ENCODE measurements at regions not wholly inside any gene's neighbourhood (a gene's known extent, or its start where the extent isn't known, plus 50 kb on each side); places are given as distances from the start of the nearest gene placed in this dataset.
A peak's percentile ranks its signal among the peaks of the same experiment; 100 is the strongest.

DNA sequence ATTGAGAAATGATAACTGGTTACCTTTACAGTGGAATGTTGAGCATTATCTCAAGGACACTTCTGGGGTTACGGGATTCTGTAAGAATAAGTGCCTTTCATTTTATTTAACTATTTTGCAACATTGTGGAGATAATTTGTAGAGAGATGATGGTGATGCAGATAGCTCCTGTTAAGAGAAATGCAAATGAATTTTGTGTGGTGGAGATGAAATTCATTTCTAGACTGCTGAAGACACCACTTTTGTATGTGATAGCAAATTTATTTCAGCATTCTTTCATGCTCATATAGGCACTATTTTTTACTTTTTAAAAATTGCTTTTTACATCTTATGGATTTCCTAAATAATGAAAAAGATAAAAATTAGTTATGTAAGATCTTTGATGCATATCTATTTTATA lies 463.3 kb upstream of the CBLB start:
- Histone ChIP-seq H4K20me1 (replicated peaks; ENCODE audit: insufficient read depth) (no peaks in the 10 kb centered on the region), H3K9me2 (ENCODE audit: insufficient read depth) (no peaks in the 10 kb centered on the region), H3K4me1 (ENCODE audit: insufficient read depth) (no peaks in the 10 kb centered on the region), H3F3A (replicated peaks; ENCODE audit: low read depth) (no peaks in the 10 kb centered on the region), H3K27ac (ENCODE audit: low read depth) (no peak overlapping the region), H3K4me2 (no peak overlapping the region), H2AFZ (no peak overlapping the region), H3K36me3 (ENCODE audit: insufficient read depth) (no peaks in the 10 kb centered on the region), H3K4me3 (no peak overlapping the region), H3K27me3 (ENCODE audit: insufficient read depth) (no peaks in the 10 kb centered on the region), H3K79me2 (replicated peaks; ENCODE audit: insufficient read depth) (no peaks in the 10 kb centered on the region)
- Mint-ChIP-seq H3K4me1 (no peaks in the 10 kb centered on the region), H3K9me3 (no peaks in the 10 kb centered on the region), H3K4me3 (no peak overlapping the region), H3K27ac (no peak overlapping the region), H3K27me3 (ENCODE audit: insufficient read depth, low read depth, poor library complexity) (no peaks in the 10 kb centered on the region), H3K36me3 (ENCODE audit: low read depth) (no peaks in the 10 kb centered on the region)
- no peak for TF ChIP-seq ZNF331 (CRISPR knock-in tag; IDR thresholded peaks at IDR 0.05; ENCODE audit: low read depth)
- no peak for TF ChIP-seq NANOG (IDR thresholded peaks at IDR 0.05; ENCODE audit: borderline replicate concordance)
- no peak for TF ChIP-seq ZNF114 (CRISPR knock-in tag; IDR thresholded peaks at IDR 0.05)
- no peak for TF ChIP-seq JUNB (IDR thresholded peaks at IDR 0.05; ENCODE audit: unreplicated experiment)
- no peak for TF ChIP-seq EZH2phosphoT487 (IDR thresholded peaks at IDR 0.05; ENCODE audit: unreplicated experiment)
- TF ChIP-seq, protein P1, sequence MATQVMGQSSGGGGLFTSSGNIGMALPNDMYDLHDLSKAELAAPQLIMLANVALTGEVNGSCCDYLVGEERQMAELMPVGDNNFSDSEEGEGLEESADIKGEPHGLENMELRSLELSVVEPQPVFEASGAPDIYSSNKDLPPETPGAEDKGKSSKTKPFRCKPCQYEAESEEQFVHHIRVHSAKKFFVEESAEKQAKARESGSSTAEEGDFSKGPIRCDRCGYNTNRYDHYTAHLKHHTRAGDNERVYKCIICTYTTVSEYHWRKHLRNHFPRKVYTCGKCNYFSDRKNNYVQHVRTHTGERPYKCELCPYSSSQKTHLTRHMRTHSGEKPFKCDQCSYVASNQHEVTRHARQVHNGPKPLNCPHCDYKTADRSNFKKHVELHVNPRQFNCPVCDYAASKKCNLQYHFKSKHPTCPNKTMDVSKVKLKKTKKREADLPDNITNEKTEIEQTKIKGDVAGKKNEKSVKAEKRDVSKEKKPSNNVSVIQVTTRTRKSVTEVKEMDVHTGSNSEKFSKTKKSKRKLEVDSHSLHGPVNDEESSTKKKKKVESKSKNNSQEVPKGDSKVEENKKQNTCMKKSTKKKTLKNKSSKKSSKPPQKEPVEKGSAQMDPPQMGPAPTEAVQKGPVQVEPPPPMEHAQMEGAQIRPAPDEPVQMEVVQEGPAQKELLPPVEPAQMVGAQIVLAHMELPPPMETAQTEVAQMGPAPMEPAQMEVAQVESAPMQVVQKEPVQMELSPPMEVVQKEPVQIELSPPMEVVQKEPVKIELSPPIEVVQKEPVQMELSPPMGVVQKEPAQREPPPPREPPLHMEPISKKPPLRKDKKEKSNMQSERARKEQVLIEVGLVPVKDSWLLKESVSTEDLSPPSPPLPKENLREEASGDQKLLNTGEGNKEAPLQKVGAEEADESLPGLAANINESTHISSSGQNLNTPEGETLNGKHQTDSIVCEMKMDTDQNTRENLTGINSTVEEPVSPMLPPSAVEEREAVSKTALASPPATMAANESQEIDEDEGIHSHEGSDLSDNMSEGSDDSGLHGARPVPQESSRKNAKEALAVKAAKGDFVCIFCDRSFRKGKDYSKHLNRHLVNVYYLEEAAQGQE (IDR thresholded peaks at IDR 0.05; ENCODE audit: unreplicated experiment) = no peak
- no peak for TF ChIP-seq EZH2 (IDR thresholded peaks at IDR 0.05; ENCODE audit: low read depth, unreplicated experiment)
- TF ChIP-seq STAT1 (IDR thresholded peaks at IDR 0.05; ENCODE audit: unreplicated experiment) = no peak
- TF ChIP-seq POLR2AphosphoS5 (IDR thresholded peaks at IDR 0.05; ENCODE audit: low read depth) = no peak
- DNase-seq (ENCODE audit: low spot score) = no peak
- ATAC-seq = no peak

- H3K4me3 ChIP-seq = no peak overlapping the region
- no peaks in the 10 kb centered on the region for H3K9me2 ChIP-seq (ENCODE audit: insufficient read depth)
- Mint-ChIP-seq H3K27me3 (ENCODE audit: insufficient read depth, low read depth, poor library complexity) (no peaks in the 10 kb centered on the region), H3K27ac (no peak overlapping the region), H3K4me1 (no peaks in the 10 kb centered on the region), H3K36me3 (ENCODE audit: low read depth) (no peaks in the 10 kb centered on the region), H3K4me3 (no peak overlapping the region), H3K9me3 (no peaks in the 10 kb centered on the region)
- H2AFZ ChIP-seq = no peak overlapping the region
- no peaks in the 10 kb centered on the region for H3K4me1 ChIP-seq (ENCODE audit: insufficient read depth)
- no peaks in the 10 kb centered on the region for H4K20me1 ChIP-seq (replicated peaks; ENCODE audit: insufficient read depth)
- no peak overlapping the region for H3K27ac ChIP-seq (ENCODE audit: low read depth)
- H3K36me3 ChIP-seq (ENCODE audit: insufficient read depth) = no peaks in the 10 kb centered on the region
- H3K27me3 ChIP-seq (ENCODE audit: insufficient read depth) = no peaks in the 10 kb centered on the region
- no peak overlapping the region for H3K4me2 ChIP-seq
- DNase-seq (ENCODE audit: low spot score) (peak; percentile 24), ATAC-seq (no peak; the same call in 2 of the 3 replicates)
- H3F3A ChIP-seq (replicated peaks; ENCODE audit: low read depth) = no peaks in the 10 kb centered on the region
- no peaks in the 10 kb centered on the region for H3K79me2 ChIP-seq (replicated peaks; ENCODE audit: insufficient read depth)
- TF ChIP-seq, protein P2, sequence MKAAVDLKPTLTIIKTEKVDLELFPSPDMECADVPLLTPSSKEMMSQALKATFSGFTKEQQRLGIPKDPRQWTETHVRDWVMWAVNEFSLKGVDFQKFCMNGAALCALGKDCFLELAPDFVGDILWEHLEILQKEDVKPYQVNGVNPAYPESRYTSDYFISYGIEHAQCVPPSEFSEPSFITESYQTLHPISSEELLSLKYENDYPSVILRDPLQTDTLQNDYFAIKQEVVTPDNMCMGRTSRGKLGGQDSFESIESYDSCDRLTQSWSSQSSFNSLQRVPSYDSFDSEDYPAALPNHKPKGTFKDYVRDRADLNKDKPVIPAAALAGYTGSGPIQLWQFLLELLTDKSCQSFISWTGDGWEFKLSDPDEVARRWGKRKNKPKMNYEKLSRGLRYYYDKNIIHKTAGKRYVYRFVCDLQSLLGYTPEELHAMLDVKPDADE (IDR thresholded peaks at IDR 0.05) = no peak
- TF ChIP-seq, protein P3, sequence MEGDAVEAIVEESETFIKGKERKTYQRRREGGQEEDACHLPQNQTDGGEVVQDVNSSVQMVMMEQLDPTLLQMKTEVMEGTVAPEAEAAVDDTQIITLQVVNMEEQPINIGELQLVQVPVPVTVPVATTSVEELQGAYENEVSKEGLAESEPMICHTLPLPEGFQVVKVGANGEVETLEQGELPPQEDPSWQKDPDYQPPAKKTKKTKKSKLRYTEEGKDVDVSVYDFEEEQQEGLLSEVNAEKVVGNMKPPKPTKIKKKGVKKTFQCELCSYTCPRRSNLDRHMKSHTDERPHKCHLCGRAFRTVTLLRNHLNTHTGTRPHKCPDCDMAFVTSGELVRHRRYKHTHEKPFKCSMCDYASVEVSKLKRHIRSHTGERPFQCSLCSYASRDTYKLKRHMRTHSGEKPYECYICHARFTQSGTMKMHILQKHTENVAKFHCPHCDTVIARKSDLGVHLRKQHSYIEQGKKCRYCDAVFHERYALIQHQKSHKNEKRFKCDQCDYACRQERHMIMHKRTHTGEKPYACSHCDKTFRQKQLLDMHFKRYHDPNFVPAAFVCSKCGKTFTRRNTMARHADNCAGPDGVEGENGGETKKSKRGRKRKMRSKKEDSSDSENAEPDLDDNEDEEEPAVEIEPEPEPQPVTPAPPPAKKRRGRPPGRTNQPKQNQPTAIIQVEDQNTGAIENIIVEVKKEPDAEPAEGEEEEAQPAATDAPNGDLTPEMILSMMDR (conservative IDR thresholded peaks at IDR 0.05; ENCODE audit: low read depth in 2 of 2) = peak; percentile 16 to 59; a peak in 3 of 4 replicates
- TF ChIP-seq STAT1 (IDR thresholded peaks at IDR 0.05; ENCODE audit: unreplicated experiment) = no peak
These were observed 464.1 kb upstream of the CBLB start for GRCh38 chr3:106332884-106333283.

Measured in GM23338 (cell line).